Hindlimb muscle (tissue), 1 donor: ENCODE measurements at regions not wholly inside any gene's neighbourhood (a gene's known extent, or its start where the extent isn't known, plus 50 kb on each side); places are given as distances from the start of the nearest gene placed in this dataset.
"Not testable (repeated sequence)": the region's sequence is repeated elsewhere in the genome, so short reads cannot be mapped to it uniquely, and the experiment has no call there.

Experiments used
- DNase-seq: peaks from one replicate; pipeline ENCODE4 v3.0.0-alpha.2; 2013

GRCh38 chr20:51923633-51924032 lies 121.3 kb upstream of the SALL4 start:
- DNase-seq = no peak

GRCh38 chr20:51922812-51923211 lies 120.5 kb upstream of the SALL4 start:
- DNase-seq = not testable (repeated sequence)

- no peak for DNase-seq
These were observed 116.2 kb upstream of the SALL4 start for GRCh38 chr20:51918561-51918960.

GRCh38 chr20:51917886-51918535 lies 115.7 kb upstream of the SALL4 start:
- no peak for DNase-seq

GRCh38 chr20:51916244-51916643 lies 113.9 kb upstream of the SALL4 start:
- no peak for DNase-seq

- DNase-seq = no peak
These were observed 112.4 kb upstream of the SALL4 start for GRCh38 chr20:51914758-51915157.

GRCh38 chr20:51910321-51911050 lies 108.2 kb upstream of the SALL4 start:
- DNase-seq = no peak

GRCh38 chr20:51906679-51907078 lies 104.4 kb upstream of the SALL4 start:
- no peak for DNase-seq

- DNase-seq = no peak
These were observed 103.7 kb upstream of the SALL4 start for GRCh38 chr20:51906049-51906448.

- no peak for DNase-seq
These were observed 100.6 kb upstream of the SALL4 start for GRCh38 chr20:51902933-51903332.

- no peak for DNase-seq
These were observed 98.1 kb upstream of the SALL4 start for GRCh38 chr20:51900443-51900842.

GRCh38 chr20:51899674-51900073 lies 97.4 kb upstream of the SALL4 start:
- DNase-seq = no peak

GRCh38 chr20:51898788-51899187 lies 96.5 kb upstream of the SALL4 start:
- DNase-seq = no peak

GRCh38 chr20:51894619-51895018 lies 92.3 kb upstream of the SALL4 start:
- DNase-seq = no peak

- no peak for DNase-seq
These were observed 91.9 kb upstream of the SALL4 start for GRCh38 chr20:51894201-51894600.

- no peak for DNase-seq
These were observed 91.4 kb upstream of the SALL4 start for GRCh38 chr20:51893723-51894122.

- DNase-seq = no peak
These were observed 87.7 kb upstream of the SALL4 start for GRCh38 chr20:51890003-51890402.

GRCh38 chr20:51889466-51889865 lies 87.1 kb upstream of the SALL4 start:
- no peak for DNase-seq

GRCh38 chr20:51888291-51888690 lies 86.0 kb upstream of the SALL4 start:
- DNase-seq = no peak

- DNase-seq = no peak
These were observed 84.7 kb upstream of the SALL4 start for GRCh38 chr20:51886891-51887608.

GRCh38 chr20:51886341-51886740 lies 84.0 kb upstream of the SALL4 start:
- DNase-seq = no peak

- no peak for DNase-seq
These were observed 82.2 kb upstream of the SALL4 start for GRCh38 chr20:51884561-51884960.

- no peak for DNase-seq
These were observed 77.9 kb upstream of the SALL4 start for GRCh38 chr20:51880188-51880587.
